ENCODE measurements at regions not wholly inside any gene's neighbourhood (a gene's known extent, or its start where the extent isn't known, plus 50 kb on each side); places are given as distances from the start of the nearest gene placed in this dataset.

- no peak for TF ChIP-seq CTCF (optimal IDR thresholded peaks at IDR 0.05 in 1 of 3, IDR thresholded peaks at IDR 0.05 in 1 of 3, conservative IDR thresholded peaks at IDR 0.05 in 1 of 3; ENCODE audit: extremely low read depth in 1 of 3, insufficient read depth in 2 of 3, low read length in 3 of 3)
- no peak for TF ChIP-seq EZH2 (IDR thresholded peaks at IDR 0.05; ENCODE audit: low read length)
Measured at GRCh38 chr13:111530137-111530870, 209.9 kb downstream of the TEX29 start.

Measured in keratinocyte (primary cell).